HEK293T (cell line): ENCODE measurements at regions not wholly inside any gene's neighbourhood (a gene's known extent, or its start where the extent isn't known, plus 50 kb on each side); places are given as distances from the start of the nearest gene placed in this dataset.

Experiments
- BHLHE40 ChIP-seq: fragments of 450-650 bp; IDR thresholded peaks from 2 replicates; pipeline ENCODE4 v1.6.1; 2016; ENCODE audit warnings: mild to moderate bottlenecking, moderate library complexity, borderline replicate concordance
- CTBP1 ChIP-seq: fragments of 450-650 bp; IDR thresholded peaks from 2 replicates; pipeline ENCODE4 v1.6.1; 2016; ENCODE audit warnings: borderline replicate concordance
- ELF4 ChIP-seq: fragments of 450-650 bp; IDR thresholded peaks from 2 replicates; pipeline ENCODE4 v1.6.1; 2017; ENCODE audit warnings: antibody characterized with exemption
- FOXA1 ChIP-seq: fragments of 450-650 bp; IDR thresholded peaks from 2 replicates; pipeline ENCODE4 v1.6.1; 2016; ENCODE audit warnings: mild to moderate bottlenecking
- FOXK2 ChIP-seq: fragments of 450-650 bp; IDR thresholded peaks from 2 replicates; pipeline ENCODE4 v1.6.1; 2016; ENCODE audit warnings: mild to moderate bottlenecking
- FOXM1 ChIP-seq: fragments of 450-650 bp; IDR thresholded peaks from 2 replicates; pipeline ENCODE4 v1.6.1; 2017; ENCODE audit warnings: mild to moderate bottlenecking, borderline replicate concordance
- L3MBTL2 ChIP-seq: fragments of 450-650 bp; conservative IDR thresholded peaks from 2 replicates; pipeline ENCODE4 v1.6.1; 2016; ENCODE audit warnings: mild to moderate bottlenecking
- LEF1 ChIP-seq: fragments of 450-650 bp; IDR thresholded peaks from 2 replicates; pipeline ENCODE4 v1.6.1; 2017; ENCODE audit warnings: mild to moderate bottlenecking, borderline replicate concordance
- SP1 ChIP-seq: fragments of 450-650 bp; IDR thresholded peaks from 2 replicates; pipeline ENCODE4 v1.6.1; 2017
- SUZ12 ChIP-seq: fragments of 450-650 bp; IDR thresholded peaks from 2 replicates; pipeline ENCODE4 v1.6.1; 2016; ENCODE audit warnings: mild to moderate bottlenecking
- TARDBP ChIP-seq: fragments of 450-650 bp; IDR thresholded peaks from 2 replicates; pipeline ENCODE4 v1.6.1; 2016
- TF ChIP-seq, protein P1 (sequence below): fragments of 450-650 bp; IDR thresholded peaks from 2 replicates; pipeline ENCODE4 v1.6.1; 2016

DNA sequence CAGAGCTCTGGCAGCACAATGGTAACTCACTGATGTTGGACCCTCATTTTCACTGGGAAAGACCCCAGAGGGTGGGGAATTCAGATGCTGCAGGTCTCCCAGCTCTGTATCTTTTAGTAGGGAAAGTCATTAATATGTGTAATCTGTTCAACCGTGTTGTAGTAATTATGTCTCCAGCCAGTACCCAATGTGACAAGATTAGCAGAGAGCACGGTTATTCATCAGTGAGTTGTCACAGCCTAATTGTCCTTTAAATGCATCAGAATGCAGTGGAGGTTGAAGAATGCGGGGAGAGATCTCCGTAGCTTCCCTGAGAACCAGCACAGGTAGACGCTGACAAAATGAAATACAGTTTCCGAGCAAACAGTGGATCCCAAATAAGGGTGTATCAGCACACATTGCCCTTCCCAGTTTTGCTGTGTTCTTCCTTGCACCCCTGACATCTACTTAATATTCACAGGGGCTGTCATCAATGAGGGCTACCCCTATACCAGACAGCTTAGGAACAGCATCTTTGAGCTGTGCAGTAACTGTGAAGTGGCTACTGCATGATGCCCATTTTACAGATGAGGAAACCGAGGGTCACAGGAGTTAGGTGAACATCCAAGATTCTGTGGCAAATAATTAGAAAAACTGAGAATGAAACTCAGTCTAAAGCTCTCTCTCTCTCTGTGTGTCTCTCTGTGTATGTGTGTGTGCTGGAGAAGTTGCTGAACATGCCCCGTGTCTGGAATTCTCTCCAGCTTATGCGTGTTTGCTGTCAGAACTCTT lies 430.4 kb upstream of the HS6ST1 start:
- TF ChIP-seq FOXM1 (no peak), BHLHE40 (no peak), SP1 (no peak), CTBP1 (no peak), FOXA1 (no peak), TARDBP (no peak), L3MBTL2 (no peak), FOXK2 (no peak), SUZ12 (no peak), LEF1 (no peak), ELF4 (no peak)
- TF ChIP-seq, protein P1, sequence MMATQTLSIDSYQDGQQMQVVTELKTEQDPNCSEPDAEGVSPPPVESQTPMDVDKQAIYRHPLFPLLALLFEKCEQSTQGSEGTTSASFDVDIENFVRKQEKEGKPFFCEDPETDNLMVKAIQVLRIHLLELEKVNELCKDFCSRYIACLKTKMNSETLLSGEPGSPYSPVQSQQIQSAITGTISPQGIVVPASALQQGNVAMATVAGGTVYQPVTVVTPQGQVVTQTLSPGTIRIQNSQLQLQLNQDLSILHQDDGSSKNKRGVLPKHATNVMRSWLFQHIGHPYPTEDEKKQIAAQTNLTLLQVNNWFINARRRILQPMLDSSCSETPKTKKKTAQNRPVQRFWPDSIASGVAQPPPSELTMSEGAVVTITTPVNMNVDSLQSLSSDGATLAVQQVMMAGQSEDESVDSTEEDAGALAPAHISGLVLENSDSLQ: no peak
